K562 (cell line): ENCODE measurements at regions not wholly inside any gene's neighbourhood (a gene's known extent, or its start where the extent isn't known, plus 50 kb on each side); places are given as distances from the start of the nearest gene placed in this dataset.

Experiments used
- ATAC-seq: fragments of 200-7000 bp; cut with Tn5 transposase; 3 replicates; pipeline ENCODE4 v1.9.1; 2020; ENCODE audit warnings: moderate library complexity
- BruUV-seq: library from RNA; stranded (reverse); fragments of 400-500 nt; replicated peaks from 2 replicates; lab custom pipeline; 2021; lab: Mats Ljungman, UMichigan
- CTCF ChIA-PET: fragments of 300-600 bp; formaldehyde crosslinking; extraction: SDS; loops from one replicate; lab custom pipeline; 2021; ENCODE audit warnings: low intra/inter-chr PET ratio; lab: Yijun Ruan, JAX
- POLR2A ChIA-PET: fragments of 300-600, 350-650 bp; sonication (Branson Sonifier 250); formaldehyde crosslinking; extraction: SDS; loops from one replicate; lab custom pipeline; 2021; ENCODE audit warnings: antibody characterized with exemption, inconsistent platforms; lab: Yijun Ruan, JAX
- DNase-seq, 4 experiments: peaks; one replicate each; pipeline versions ENCODE4 v3.0.0 to v3.0.0-alpha.2; 2011 to 2018; ENCODE audit warnings: low spot score in 3 of 4, mixed read lengths in 3 of 4; ENCODE audit errors: extremely low read depth in 1 of 4
- FAIRE-seq: peaks from 2 replicates; lab custom pipeline; 2011; peaks lifted over from hg19 to GRCh38; lab: Jason Lieb, UNC
- H2AFZ ChIP-seq: 2 replicates; pipeline ENCODE4 v1.6.0; 2011; ENCODE audit warnings: low read depth, low read length, control low read depth, inconsistent platforms
- H3K27ac ChIP-seq: fragments of 200-600 bp; 3 replicates; pipeline ENCODE4 v1.8.0; 2011; ENCODE audit warnings: low read depth, mild to moderate bottlenecking, control low read depth, inconsistent platforms, low read length, moderate library complexity, mixed read lengths; ENCODE audit errors: extremely low read depth
- H3K27me3 ChIP-seq, 2 experiments: fragments of 300-600 bp in 1 of 2; 2 replicates in 1 of 2; 3 replicates in 1 of 2; pipeline versions ENCODE4 v1.6.0 to v1.8.0; 2011; ENCODE audit warnings: inconsistent platforms in 2 of 2, low read length in 2 of 2, mild to moderate bottlenecking in 1 of 2, mixed read lengths in 1 of 2, moderate library complexity in 1 of 2; ENCODE audit not compliant: control insufficient read depth in 2 of 2, insufficient read depth in 2 of 2
- H3K36me3 ChIP-seq: fragments of 300-600 bp; 3 replicates; pipeline ENCODE4 v1.8.0; 2011; ENCODE audit warnings: mild to moderate bottlenecking, low read length, inconsistent platforms; ENCODE audit not compliant: control insufficient read depth, insufficient read depth
- H3K4me1 ChIP-seq, 2 experiments: fragments of 200-600 bp in 1 of 2; replicated peaks in 1 of 2; 2 replicates in 1 of 2; 3 replicates in 1 of 2; pipeline versions ENCODE4 v1.5.1 to v1.8.0; 2011; ENCODE audit warnings: inconsistent platforms in 2 of 2, low read length in 2 of 2, mild to moderate bottlenecking in 1 of 2, mixed read lengths in 1 of 2, moderate library complexity in 1 of 2; ENCODE audit not compliant: control insufficient read depth in 2 of 2, insufficient read depth in 2 of 2
- H3K4me2 ChIP-seq: 2 replicates; pipeline ENCODE4 v1.6.1; 2011; ENCODE audit warnings: low read length, control low read depth, inconsistent platforms, mixed read lengths; ENCODE audit not compliant: insufficient read depth
- H3K4me3 ChIP-seq: fragments of 200-600 bp; sonication (generic), shearing (Covaris generic); 2 replicates; pipeline ENCODE4 v1.5.1; 2016; ENCODE audit warnings: control low read depth, inconsistent platforms
- H3K79me2 ChIP-seq: fragments of 200-600 bp; 3 replicates; pipeline ENCODE4 v1.8.0; 2011; ENCODE audit warnings: low read length, inconsistent platforms; ENCODE audit not compliant: control insufficient read depth, insufficient read depth
- H3K9ac ChIP-seq, 2 experiments: 2 replicates each; pipeline versions ENCODE4 v1.6.0 to v1.6.1; 2011; ENCODE audit warnings: low read depth in 2 of 2, low read length in 2 of 2, control low read depth in 1 of 2, inconsistent platforms in 1 of 2, mild to moderate bottlenecking in 1 of 2, mixed read lengths in 1 of 2; ENCODE audit not compliant: insufficient read depth in 1 of 2
- H3K9me1 ChIP-seq: one replicate; pipeline ENCODE4 v1.6.0; 2011; ENCODE audit warnings: inconsistent platforms, mild to moderate bottlenecking, low read length, moderate library complexity; ENCODE audit not compliant: control insufficient read depth, insufficient read depth
- H3K9me3 ChIP-seq: replicated peaks from 2 replicates; pipeline ENCODE4 v1.5.1; 2011; ENCODE audit warnings: low read depth, low read length, inconsistent platforms; ENCODE audit not compliant: control insufficient read depth, insufficient read depth
- H4K20me1 ChIP-seq: replicated peaks from 2 replicates; pipeline ENCODE4 v1.6.1; 2011; ENCODE audit warnings: low read length, inconsistent platforms, mixed read lengths; ENCODE audit not compliant: control insufficient read depth, insufficient read depth
- HNRNPL ChIP-seq: fragments of 200-400 bp; formaldehyde crosslinking; IDR thresholded peaks from 2 replicates; pipeline ENCODE4 v1.6.1; 2017; ENCODE audit warnings: low read depth, mild to moderate bottlenecking, low read length
- RBM34 ChIP-seq: fragments of 200-400 bp; formaldehyde crosslinking; IDR thresholded peaks from 2 replicates; pipeline ENCODE4 v1.6.1; 2018; ENCODE audit warnings: low read length, borderline replicate concordance; ENCODE audit not compliant: insufficient read depth
- SMAD3 ChIP-seq: fragments of 450-650 bp; formaldehyde crosslinking; conservative IDR thresholded peaks from 2 replicates; pipeline ENCODE4 v1.4.0; 2020; ENCODE audit warnings: mild to moderate bottlenecking
- SREBF1 ChIP-seq: fragments of 150-350 bp; IDR thresholded peaks from 2 replicates; pipeline ENCODE4 v1.6.1; 2014; ENCODE audit warnings: antibody characterized with exemption, low read depth, low read length, borderline replicate concordance
- SRSF1 ChIP-seq: fragments of 200-400 bp; formaldehyde crosslinking; IDR thresholded peaks from 2 replicates; pipeline ENCODE4 v1.6.1; 2017; ENCODE audit warnings: mild to moderate bottlenecking, low read depth, low read length, moderate library complexity
- TRIM28 ChIP-seq: fragments of 450-650 bp; IDR thresholded peaks from 2 replicates; pipeline ENCODE4 v1.6.1; 2017
- WGBS: fragments of 100-300 bp; shearing (Covaris generic); methylation state at CpG from one replicate; pipeline ENCODE4 v1.1.6; 2016; ENCODE audit warnings: low coverage, mixed read lengths; ENCODE audit not compliant: insufficient coverage; ENCODE audit errors: missing lambda C conversion rate; 5-methylcytosine and 5-hydroxymethylcytosine counted together
- in situ Hi-C: fragments of 300-500 bp; cut with MboI; formaldehyde crosslinking; loops from 4 replicates; pipeline ENCODE4 v1.15.0; 2018; ENCODE audit warnings: inconsistent platforms, mixed read lengths
- intact Hi-C: fragments of 100-400 bp; cut with micrococcal nuclease; formaldehyde crosslinking; loops from 2 replicates; pipeline ENCODE4 v1.14.2; 2022
- TF ChIP-seq, protein P1 (sequence below), 2 experiments: IDR thresholded peaks in 1 of 2; conservative IDR thresholded peaks in 1 of 2; 2 replicates each; pipeline ENCODE4 v1.6.1; 2016; ENCODE audit warnings: low read depth in 2 of 2, mild to moderate bottlenecking in 1 of 2, missing compliant biosample characterization in 1 of 2, missing genetic modification characterization in 1 of 2, moderate library complexity in 1 of 2

- Histone ChIP-seq H3K4me1 (no peaks in the 10 kb centered on the region), H3K9me1 (no peaks in the 10 kb centered on the region), H4K20me1 (no peaks in the 10 kb centered on the region), H3K4me2 (no peak overlapping the region), H3K27ac (no peak overlapping the region), H3K9me3 (no peaks in the 10 kb centered on the region), H3K9ac (no peak overlapping the region), H3K36me3 (no peaks in the 10 kb centered on the region), H2AFZ (no peak overlapping the region), H3K27me3 (no peaks in the 10 kb centered on the region), H3K79me2 (no peaks in the 10 kb centered on the region), H3K4me3 (no peak overlapping the region)
- in situ Hi-C loops = no loop called here
- TF ChIP-seq HNRNPL = no peak
- TF ChIP-seq, protein P1, sequence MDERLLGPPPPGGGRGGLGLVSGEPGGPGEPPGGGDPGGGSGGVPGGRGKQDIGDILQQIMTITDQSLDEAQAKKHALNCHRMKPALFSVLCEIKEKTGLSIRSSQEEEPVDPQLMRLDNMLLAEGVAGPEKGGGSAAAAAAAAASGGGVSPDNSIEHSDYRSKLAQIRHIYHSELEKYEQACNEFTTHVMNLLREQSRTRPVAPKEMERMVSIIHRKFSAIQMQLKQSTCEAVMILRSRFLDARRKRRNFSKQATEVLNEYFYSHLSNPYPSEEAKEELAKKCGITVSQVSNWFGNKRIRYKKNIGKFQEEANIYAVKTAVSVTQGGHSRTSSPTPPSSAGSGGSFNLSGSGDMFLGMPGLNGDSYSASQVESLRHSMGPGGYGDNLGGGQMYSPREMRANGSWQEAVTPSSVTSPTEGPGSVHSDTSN (CRISPR knock-in tag; IDR thresholded peaks at IDR 0.05; ENCODE audit: low read depth) = no peak
- TF ChIP-seq, protein P1 (tag; conservative IDR thresholded peaks at IDR 0.05; ENCODE audit: low read depth) = no peak
- no peak for TF ChIP-seq TRIM28
- TF ChIP-seq SMAD3 (CRISPR knock-in tag) = no peak
- TF ChIP-seq SREBF1 = no peak
- no peak for TF ChIP-seq RBM34
- TF ChIP-seq SRSF1 = no peak
- no peak for ATAC-seq
- intact Hi-C loops = no loop called here
- no peak for FAIRE-seq
- 83% methylated on average over 2 of the region's 2 CpGs for WGBS
- POLR2A ChIA-PET = interaction anchor here (0.6 kb wide), 1 partner anchor 202 kb away, joined by 3 read pairs; no protein-coding TSS in a partner anchor
- BruUV-seq = no TSS peak
- CTCF ChIA-PET = no interaction called here
- DNase-seq = no peak
Measured at GRCh38 chr7:7125963-7126362, 56.4 kb upstream of the C1GALT1 start.
